H4 (cell line): ENCODE measurements at regions not wholly inside any gene's neighbourhood (a gene's known extent, or its start where the extent isn't known, plus 50 kb on each side); places are given as distances from the start of the nearest gene placed in this dataset.
A peak's percentile ranks its signal among the peaks of the same experiment; 100 is the strongest.

Experiments
- DNase-seq: peaks from one replicate; pipeline ENCODE4 v3.0.0-alpha.2; 2015; ENCODE audit warnings: low spot score

GRCh38 chr6:15876406-15876805 lies 213.6 kb upstream of the DTNBP1 start:
- peak; percentile 18 for DNase-seq

GRCh38 chr6:15875797-15876196 lies 213.0 kb upstream of the DTNBP1 start:
- DNase-seq: no peak

- no peak for DNase-seq
These were observed 212.0 kb upstream of the DTNBP1 start for GRCh38 chr6:15874821-15875220.

- DNase-seq: no peak
These were observed 211.5 kb upstream of the DTNBP1 start for GRCh38 chr6:15874326-15874725.

GRCh38 chr6:15872241-15873103 lies 209.6 kb upstream of the DTNBP1 start:
- DNase-seq: peak; percentile 19

- DNase-seq: no peak
These were observed 208.4 kb upstream of the DTNBP1 start for GRCh38 chr6:15871276-15871675.

GRCh38 chr6:15870333-15871043 lies 207.7 kb upstream of the DTNBP1 start:
- no peak for DNase-seq

GRCh38 chr6:15864708-15865062 lies 201.9 kb upstream of the DTNBP1 start:
- DNase-seq: no peak

GRCh38 chr6:15864038-15864707 lies 201.3 kb upstream of the DTNBP1 start:
- DNase-seq: no peak

GRCh38 chr6:15862810-15863209 lies 200.0 kb upstream of the DTNBP1 start:
- no peak for DNase-seq

GRCh38 chr6:15861486-15861885 lies 198.7 kb upstream of the DTNBP1 start:
- DNase-seq: no peak

- no peak for DNase-seq
These were observed 192.2 kb upstream of the DTNBP1 start for GRCh38 chr6:15854826-15855710.

- DNase-seq: no peak
These were observed 191.6 kb upstream of the DTNBP1 start for GRCh38 chr6:15854378-15854777.

GRCh38 chr6:15853259-15853658 lies 190.4 kb upstream of the DTNBP1 start:
- DNase-seq: no peak

- no peak for DNase-seq
These were observed 189.5 kb upstream of the DTNBP1 start for GRCh38 chr6:15852289-15852688.

GRCh38 chr6:15849395-15849794 lies 186.6 kb upstream of the DTNBP1 start:
- DNase-seq: no peak

- DNase-seq: no peak
These were observed 182.7 kb upstream of the DTNBP1 start for GRCh38 chr6:15845492-15845891.

GRCh38 chr6:15843764-15844163 lies 180.9 kb upstream of the DTNBP1 start:
- no peak for DNase-seq

- no peak for DNase-seq
These were observed 180.4 kb upstream of the DTNBP1 start for GRCh38 chr6:15843226-15843625.

GRCh38 chr6:15842727-15843117 lies 179.9 kb upstream of the DTNBP1 start:
- DNase-seq: no peak

- DNase-seq: no peak
These were observed 179.3 kb upstream of the DTNBP1 start for GRCh38 chr6:15841937-15842726.
